Glutamatergic neuron (in vitro differentiated cells): ENCODE measurements at regions not wholly inside any gene's neighbourhood (a gene's known extent, or its start where the extent isn't known, plus 50 kb on each side); places are given as distances from the start of the nearest gene placed in this dataset.
A peak's percentile ranks its signal among the peaks of the same experiment; 100 is the strongest.

Experiments used
- DNase-seq: peaks from one replicate; pipeline ENCODE4 v3.0.0; 2022
- H3K27ac Mint-ChIP-seq: one replicate; pipeline ENCODE4 v1.8.0; 2020; ENCODE audit warnings: mild to moderate bottlenecking, mixed read lengths, inconsistent platforms; ENCODE audit not compliant: unreplicated experiment
- H3K27me3 Mint-ChIP-seq: one replicate; pipeline ENCODE4 v1.8.0; 2020; ENCODE audit warnings: mild to moderate bottlenecking, moderate library complexity, mixed read lengths, inconsistent platforms; ENCODE audit not compliant: unreplicated experiment
- H3K36me3 Mint-ChIP-seq: one replicate; pipeline ENCODE4 v1.8.0; 2020; ENCODE audit warnings: mild to moderate bottlenecking, mixed read lengths, inconsistent platforms; ENCODE audit not compliant: unreplicated experiment
- H3K4me1 Mint-ChIP-seq: one replicate; pipeline ENCODE4 v1.8.0; 2020; ENCODE audit warnings: mild to moderate bottlenecking, low read depth, mixed read lengths, inconsistent platforms; ENCODE audit not compliant: unreplicated experiment
- H3K4me3 Mint-ChIP-seq: one replicate; pipeline ENCODE4 v1.8.0; 2020; ENCODE audit warnings: mild to moderate bottlenecking, mixed read lengths, inconsistent platforms; ENCODE audit not compliant: unreplicated experiment
- H3K9me3 Mint-ChIP-seq: one replicate; pipeline ENCODE4 v1.8.0; 2020; ENCODE audit warnings: mild to moderate bottlenecking, moderate library complexity, mixed read lengths, inconsistent platforms; ENCODE audit not compliant: unreplicated experiment
- CTCF ChIP-seq: fragments of 200-600 bp; sonication (generic); IDR thresholded peaks from one replicate; pipeline ENCODE4 v1.5.0; 2021; ENCODE audit not compliant: partially characterized antibody, unreplicated experiment

GRCh38 chr6:56718236-56718635 lies 75.5 kb upstream of the DST start:
- no peak for TF ChIP-seq CTCF
- H3K36me3 Mint-ChIP-seq, result no peaks in the 10 kb centered on the region
- DNase-seq, result no peak
- peak overlapping the region; percentile 31 for H3K4me3 Mint-ChIP-seq
- peaks cover 12% of the 10 kb centered on the region for H3K27me3 Mint-ChIP-seq
- peak overlapping the region; percentile 86 for H3K27ac Mint-ChIP-seq
- H3K4me1 Mint-ChIP-seq, result peaks cover 58% of the 10 kb centered on the region
- peaks cover 19% of the 10 kb centered on the region for H3K9me3 Mint-ChIP-seq

GRCh38 chr6:56716229-56716628 lies 73.5 kb upstream of the DST start:
- Mint-ChIP-seq H3K36me3 (no peaks in the 10 kb centered on the region), H3K27ac (peak overlapping the region; percentile 19), H3K27me3 (peaks cover 12% of the 10 kb centered on the region), H3K4me1 (peaks cover 59% of the 10 kb centered on the region), H3K9me3 (peaks cover 19% of the 10 kb centered on the region), H3K4me3 (no peak overlapping the region)
- TF ChIP-seq CTCF, result no peak
- DNase-seq, result no peak

GRCh38 chr6:56715741-56716140 lies 73.1 kb upstream of the DST start:
- H3K27me3 Mint-ChIP-seq, result peaks cover 12% of the 10 kb centered on the region
- H3K27ac Mint-ChIP-seq, result peak overlapping the region; percentile 19
- H3K4me3 Mint-ChIP-seq, result no peak overlapping the region
- no peaks in the 10 kb centered on the region for H3K36me3 Mint-ChIP-seq
- DNase-seq, result no peak
- no peak for TF ChIP-seq CTCF
- peaks cover 58% of the 10 kb centered on the region for H3K4me1 Mint-ChIP-seq
- peaks cover 19% of the 10 kb centered on the region for H3K9me3 Mint-ChIP-seq

- Mint-ChIP-seq H3K27ac (peak overlapping the region; percentile 10), H3K36me3 (no peaks in the 10 kb centered on the region), H3K9me3 (peaks cover 13% of the 10 kb centered on the region), H3K27me3 (peaks cover 7% of the 10 kb centered on the region), H3K4me1 (peaks cover 55% of the 10 kb centered on the region), H3K4me3 (no peak overlapping the region)
- no peak for TF ChIP-seq CTCF
- DNase-seq, result no peak
Measured at GRCh38 chr6:56714982-56715456, 72.3 kb upstream of the DST start.

- Mint-ChIP-seq H3K27ac (no peak overlapping the region), H3K9me3 (peaks cover 11% of the 10 kb centered on the region), H3K4me1 (peaks cover 57% of the 10 kb centered on the region), H3K36me3 (no peaks in the 10 kb centered on the region), H3K4me3 (no peak overlapping the region), H3K27me3 (peaks cover 2% of the 10 kb centered on the region)
- TF ChIP-seq CTCF, result peak; percentile 9
- DNase-seq, result no peak
Measured at GRCh38 chr6:56714273-56714672, 71.6 kb upstream of the DST start.
